BLaER1 (cell line): ENCODE measurements at regions not wholly inside any gene's neighbourhood (a gene's known extent, or its start where the extent isn't known, plus 50 kb on each side); places are given as distances from the start of the nearest gene placed in this dataset.
"Not testable (repeated sequence)": the region's sequence is repeated elsewhere in the genome, so short reads cannot be mapped to it uniquely, and the experiment has no call there.

Experiments used
- H3K27ac ChIP-seq: shearing (Covaris generic); formaldehyde crosslinking; 2 replicates; pipeline ENCODE4 v1.8.1; 2022
- H3K27me3 ChIP-seq: shearing (Covaris generic); formaldehyde crosslinking; 2 replicates; pipeline ENCODE4 v1.8.1; 2022
- H3K36me3 ChIP-seq: shearing (Covaris generic); formaldehyde crosslinking; 2 replicates; pipeline ENCODE4 v1.8.1; 2022
- H3K4me1 ChIP-seq: shearing (Covaris generic); formaldehyde crosslinking; 2 replicates; pipeline ENCODE4 v1.8.1; 2022
- H3K4me2 ChIP-seq: shearing (Covaris generic); formaldehyde crosslinking; 2 replicates; pipeline ENCODE4 v1.8.1; 2022
- H3K4me3 ChIP-seq: shearing (Covaris generic); formaldehyde crosslinking; 2 replicates; pipeline ENCODE4 v1.8.1; 2022
- H3K9ac ChIP-seq: shearing (Covaris generic); formaldehyde crosslinking; 2 replicates; pipeline ENCODE4 v1.8.1; 2022
- H3K9me3 ChIP-seq: shearing (Covaris generic); formaldehyde crosslinking; 2 replicates; pipeline ENCODE4 v1.8.1; 2022
- H4K20me1 ChIP-seq: shearing (Covaris generic); formaldehyde crosslinking; 2 replicates; pipeline ENCODE4 v1.8.1; 2022
- Cebpa-rat ChIP-seq: shearing (Covaris generic); IDR thresholded peaks from 2 replicates; pipeline ENCODE4 v1.8.1; 2022

- Histone ChIP-seq H3K4me3 (no peak overlapping the region), H3K9ac (no peak overlapping the region), H3K36me3 (no peaks in the 10 kb centered on the region), H3K27ac (no peak overlapping the region), H3K9me3 (no peaks in the 10 kb centered on the region), H3K27me3 (no peaks in the 10 kb centered on the region), H3K4me1 (peaks cover 17% of the 10 kb centered on the region; the same call in 1 of the 2 replicates), H4K20me1 (no peaks in the 10 kb centered on the region), H3K4me2 (no peak overlapping the region)
- no peak for TF ChIP-seq Cebpa-rat
These were observed 163.5 kb upstream of the TOP1 start for GRCh38 chr20:40865095-40865494.

GRCh38 chr20:40866056-40866455, 162.6 kb upstream of the TOP1 start:
- Histone ChIP-seq H3K4me3 (no peak overlapping the region), H3K4me2 (peak overlapping the region; percentile 20; the same call in 1 of the 2 replicates), H3K27me3 (no peaks in the 10 kb centered on the region), H4K20me1 (no peaks in the 10 kb centered on the region), H3K4me1 (peaks cover 17% of the 10 kb centered on the region; the same call in 1 of the 2 replicates), H3K9me3 (no peaks in the 10 kb centered on the region), H3K9ac (no peak overlapping the region), H3K36me3 (no peaks in the 10 kb centered on the region), H3K27ac (0 out of 2 replicates have a peak overlapping the region, but pooled peaks have one; percentile 13)
- TF ChIP-seq Cebpa-rat: no peak

- Histone ChIP-seq H3K4me1 (peaks cover 9% of the 10 kb centered on the region; the same call in 1 of the 2 replicates), H3K27ac (no peak overlapping the region), H3K4me3 (no peak overlapping the region), H3K9ac (no peak overlapping the region), H3K9me3 (no peaks in the 10 kb centered on the region), H3K36me3 (no peaks in the 10 kb centered on the region), H3K4me2 (no peak overlapping the region), H4K20me1 (no peaks in the 10 kb centered on the region), H3K27me3 (no peaks in the 10 kb centered on the region)
- no peak for TF ChIP-seq Cebpa-rat
These were observed 159.9 kb upstream of the TOP1 start for GRCh38 chr20:40868551-40869217.

GRCh38 chr20:40869218-40870147, 159.1 kb upstream of the TOP1 start:
- TF ChIP-seq Cebpa-rat: no peak
- H3K36me3 ChIP-seq: no peaks in the 10 kb centered on the region
- H3K4me1 ChIP-seq: peaks cover 9% of the 10 kb centered on the region; the same call in 1 of the 2 replicates
- H3K4me2 ChIP-seq: no peak overlapping the region
- H3K4me3 ChIP-seq: no peak overlapping the region
- H4K20me1 ChIP-seq: no peaks in the 10 kb centered on the region
- no peak overlapping the region for H3K27ac ChIP-seq
- no peaks in the 10 kb centered on the region for H3K9me3 ChIP-seq
- H3K9ac ChIP-seq: no peak overlapping the region
- H3K27me3 ChIP-seq: no peaks in the 10 kb centered on the region

GRCh38 chr20:40875116-40876085, 153.2 kb upstream of the TOP1 start:
- H3K4me2 ChIP-seq: no peak overlapping the region
- H4K20me1 ChIP-seq: no peaks in the 10 kb centered on the region
- no peaks in the 10 kb centered on the region for H3K36me3 ChIP-seq
- H3K9ac ChIP-seq: no peak overlapping the region
- no peaks in the 10 kb centered on the region for H3K9me3 ChIP-seq
- no peak overlapping the region for H3K27ac ChIP-seq
- no peak overlapping the region for H3K4me3 ChIP-seq
- H3K4me1 ChIP-seq: peaks cover 12% of the 10 kb centered on the region
- TF ChIP-seq Cebpa-rat: no peak
- no peaks in the 10 kb centered on the region for H3K27me3 ChIP-seq

- H4K20me1 ChIP-seq, H3K27ac ChIP-seq, H3K27me3 ChIP-seq, H3K9ac ChIP-seq, H3K4me2 ChIP-seq, H3K4me3 ChIP-seq, H3K36me3 ChIP-seq: not testable (repeated sequence)
- peaks cover 10% of the 10 kb centered on the region; the same call in 1 of the 2 replicates for H3K9me3 ChIP-seq
- peaks cover 39% of the 10 kb centered on the region for H3K4me1 ChIP-seq
These were observed 150.5 kb upstream of the TOP1 start for GRCh38 chr20:40878099-40878498.

- Histone ChIP-seq H3K36me3 (no peaks in the 10 kb centered on the region), H3K9me3 (peaks cover 10% of the 10 kb centered on the region; the same call in 1 of the 2 replicates), H3K27ac (peak overlapping the region; percentile 85), H3K4me2 (peak overlapping the region; percentile 89), H3K4me3 (no peak overlapping the region), H3K4me1 (peaks cover 55% of the 10 kb centered on the region), H3K9ac (no peak overlapping the region), H3K27me3 (no peaks in the 10 kb centered on the region), H4K20me1 (no peaks in the 10 kb centered on the region)
- TF ChIP-seq Cebpa-rat: no peak
These were observed 148.4 kb upstream of the TOP1 start for GRCh38 chr20:40880063-40880728.

- TF ChIP-seq Cebpa-rat: no peak
- peak overlapping the region; percentile 89 for H3K4me2 ChIP-seq
- peaks cover 10% of the 10 kb centered on the region; the same call in 1 of the 2 replicates for H3K9me3 ChIP-seq
- H3K27ac ChIP-seq: peak overlapping the region; percentile 85
- no peaks in the 10 kb centered on the region for H4K20me1 ChIP-seq
- no peak overlapping the region for H3K9ac ChIP-seq
- H3K4me1 ChIP-seq: peaks cover 55% of the 10 kb centered on the region
- H3K36me3 ChIP-seq: no peaks in the 10 kb centered on the region
- no peak overlapping the region for H3K4me3 ChIP-seq
- H3K27me3 ChIP-seq: no peaks in the 10 kb centered on the region
These were observed 147.9 kb upstream of the TOP1 start for GRCh38 chr20:40880729-40881109.

- Histone ChIP-seq H3K4me2 (peak overlapping the region; percentile 89), H3K9ac (peak overlapping the region; percentile 35; the same call in 1 of the 2 replicates), H3K4me1 (peaks cover 55% of the 10 kb centered on the region), H3K9me3 (peaks cover 10% of the 10 kb centered on the region; the same call in 1 of the 2 replicates), H3K27ac (peak overlapping the region; percentile 85), H3K4me3 (peak overlapping the region; percentile 35), H4K20me1 (no peaks in the 10 kb centered on the region), H3K27me3 (no peaks in the 10 kb centered on the region), H3K36me3 (no peaks in the 10 kb centered on the region)
- peak; percentile 27; the same call in 1 of the 2 replicates for TF ChIP-seq Cebpa-rat
These were observed 146.5 kb upstream of the TOP1 start for GRCh38 chr20:40882152-40882551.
